GM12878 (cell line): ENCODE measurements at regions not wholly inside any gene's neighbourhood (a gene's known extent, or its start where the extent isn't known, plus 50 kb on each side); places are given as distances from the start of the nearest gene placed in this dataset.

Source experiments
- ATAC-seq: fragments of 200-7000 bp; cut with Tn5 transposase; 3 replicates; pipeline ENCODE4 v1.9.1; 2020; ENCODE audit warnings: mild to moderate bottlenecking, moderate library complexity
- BruUV-seq: library from RNA; stranded (reverse); fragments of 400-500 nt; replicated peaks from 2 replicates; lab custom pipeline; 2021; lab: Mats Ljungman, UMichigan
- CTCF ChIA-PET: fragments of 300-600 bp; sonication (Branson Sonifier 250); formaldehyde crosslinking; extraction: SDS; loops from one replicate; lab custom pipeline; 2021; ENCODE audit warnings: inconsistent platforms; lab: Yijun Ruan, JAX
- POLR2A ChIA-PET: fragments of 350-600 bp; formaldehyde crosslinking; extraction: SDS; loops from one replicate; lab custom pipeline; 2021; ENCODE audit warnings: inconsistent platforms; lab: Charles Lee
- RAD21 ChIA-PET: fragments of 300-600 bp; sonication (Branson Sonifier 250); formaldehyde crosslinking; loops from one replicate; lab custom pipeline; 2023; ENCODE audit warnings: antibody characterized with exemption; ENCODE audit not compliant: unreplicated experiment; lab: Charles Lee
- SMC1A ChIA-PET: fragments of 300-600 bp; sonication (Branson Sonifier 250); formaldehyde crosslinking; loops from one replicate; lab custom pipeline; 2023; ENCODE audit not compliant: unreplicated experiment, uncharacterized antibody; lab: Charles Lee
- DNase-seq: peaks from one replicate; pipeline ENCODE4 v3.0.0-alpha.2; 2011; ENCODE audit warnings: low read depth, low spot score
- FAIRE-seq: peaks from 3 replicates; lab custom pipeline; 2011; peaks lifted over from hg19 to GRCh38; lab: Jason Lieb, UNC
- H2AFZ ChIP-seq: 2 replicates; pipeline ENCODE4 v1.6.0; 2011; ENCODE audit warnings: low read depth, low read length, control low read depth; ENCODE audit not compliant: control insufficient read depth
- H3K27ac ChIP-seq: 2 replicates; pipeline ENCODE4 v1.5.1; 2011; ENCODE audit warnings: control low read depth; ENCODE audit not compliant: control insufficient read depth, insufficient read depth
- H3K27me3 ChIP-seq, 2 experiments: replicated peaks in 1 of 2; 2 replicates each; pipeline versions ENCODE4 v1.6.0 to v1.6.1; 2011; ENCODE audit warnings: low read length in 1 of 2; ENCODE audit not compliant: control insufficient read depth in 2 of 2, insufficient read depth in 2 of 2
- H3K36me3 ChIP-seq, 2 experiments: 2 replicates each; pipeline ENCODE4 v1.5.1; 2011; ENCODE audit warnings: low read length in 1 of 2; ENCODE audit not compliant: control insufficient read depth in 2 of 2, insufficient read depth in 2 of 2
- H3K4me1 ChIP-seq: 2 replicates; pipeline ENCODE4 v1.6.1; 2011; ENCODE audit warnings: mild to moderate bottlenecking, low read length, moderate library complexity, mixed read lengths; ENCODE audit not compliant: control insufficient read depth, insufficient read depth
- H3K4me2 ChIP-seq: 2 replicates; pipeline ENCODE4 v1.6.0; 2011; ENCODE audit warnings: control low read depth; ENCODE audit not compliant: control insufficient read depth, insufficient read depth
- H3K4me3 ChIP-seq: fragments of 200-600 bp; sonication (generic); 2 replicates; pipeline ENCODE4 v1.5.1; 2016
- H3K79me2 ChIP-seq: 2 replicates; pipeline ENCODE4 v1.6.0; 2011; ENCODE audit warnings: low read length; ENCODE audit not compliant: control insufficient read depth, insufficient read depth
- H3K9ac ChIP-seq: 2 replicates; pipeline ENCODE4 v1.8.0; 2011; ENCODE audit warnings: low read length, control low read depth, mixed read lengths; ENCODE audit not compliant: control insufficient read depth, insufficient read depth
- H3K9me3 ChIP-seq: replicated peaks from 3 replicates; pipeline ENCODE4 v1.5.1; 2011; ENCODE audit warnings: mild to moderate bottlenecking, low read length; ENCODE audit not compliant: control insufficient read depth, insufficient read depth
- H4K20me1 ChIP-seq: 2 replicates; pipeline ENCODE4 v1.6.0; 2011; ENCODE audit not compliant: control insufficient read depth, insufficient read depth
- CHD2 ChIP-seq: IDR thresholded peaks from 2 replicates; pipeline ENCODE4 v1.6.1; 2011; ENCODE audit warnings: low read depth, low read length, improper control_type of control experiment, borderline replicate concordance
- EP300 ChIP-seq, 2 experiments: fragments of 150-350 bp in 1 of 2; IDR thresholded peaks; 2 replicates each; pipeline ENCODE4 v1.6.1; 2011 to 2012; ENCODE audit warnings: low read depth in 2 of 2, low read length in 2 of 2, borderline replicate concordance in 1 of 2, improper control_type of control experiment in 1 of 2, inconsistent platforms in 1 of 2; ENCODE audit not compliant: control insufficient read depth in 1 of 2
- WGBS: methylation state at CpG from one replicate; pipeline ENCODE4 v1.1.6; 2016; ENCODE audit warnings: low lambda C conversion rate; ENCODE audit not compliant: insufficient replicate concordance, insufficient coverage; ENCODE audit errors: missing lambda C conversion rate; 5-methylcytosine and 5-hydroxymethylcytosine counted together
- in situ Hi-C: fragments of 300-500 bp; cut with MboI; formaldehyde crosslinking; loops from 9 replicates; pipeline ENCODE4 v1.14.3; 2018; ENCODE audit warnings: mixed read lengths
- intact Hi-C: fragments of 100-400 bp; cut with micrococcal nuclease; formaldehyde crosslinking; loops from one replicate; pipeline ENCODE4 v1.14.2; 2022; ENCODE audit not compliant: unreplicated experiment
- TF ChIP-seq, protein P1 (sequence below): IDR thresholded peaks from 2 replicates; pipeline ENCODE4 v1.6.1; 2011; ENCODE audit warnings: low read depth, low read length, improper control_type of control experiment, borderline replicate concordance
- TF ChIP-seq, protein P2 (sequence below): IDR thresholded peaks from 2 replicates; pipeline ENCODE4 v1.6.1; 2012; ENCODE audit warnings: improper control_type of control experiment, low read depth, low read length; ENCODE audit not compliant: insufficient replicate concordance
- TF ChIP-seq, protein P3 (sequence below): fragments of 150-350 bp; IDR thresholded peaks from 2 replicates; pipeline ENCODE4 v1.6.1; 2016; ENCODE audit warnings: low read depth, low read length

DNA sequence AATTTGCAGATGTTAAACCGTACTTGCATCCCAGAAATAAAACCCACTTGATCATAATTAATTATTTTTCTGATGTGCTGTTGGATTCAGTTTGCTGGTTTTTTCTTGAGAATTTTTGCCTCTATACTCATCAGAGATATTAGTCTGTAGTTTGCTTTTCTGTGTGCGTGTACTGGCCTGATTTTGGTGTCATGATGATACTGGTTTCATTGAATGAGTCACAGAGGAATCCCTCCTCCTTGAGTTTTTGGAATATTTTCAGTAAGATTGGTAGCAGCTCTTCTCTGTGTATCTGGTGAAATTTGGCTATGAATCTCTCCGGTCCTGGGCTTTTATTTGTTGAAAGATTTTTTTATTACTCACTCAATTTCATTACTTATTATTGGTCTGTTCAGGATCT lies 100.4 kb upstream of the PMCH start:
- TF ChIP-seq, protein P1, sequence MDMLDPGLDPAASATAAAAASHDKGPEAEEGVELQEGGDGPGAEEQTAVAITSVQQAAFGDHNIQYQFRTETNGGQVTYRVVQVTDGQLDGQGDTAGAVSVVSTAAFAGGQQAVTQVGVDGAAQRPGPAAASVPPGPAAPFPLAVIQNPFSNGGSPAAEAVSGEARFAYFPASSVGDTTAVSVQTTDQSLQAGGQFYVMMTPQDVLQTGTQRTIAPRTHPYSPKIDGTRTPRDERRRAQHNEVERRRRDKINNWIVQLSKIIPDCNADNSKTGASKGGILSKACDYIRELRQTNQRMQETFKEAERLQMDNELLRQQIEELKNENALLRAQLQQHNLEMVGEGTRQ, result no peak
- TF ChIP-seq, protein P2, sequence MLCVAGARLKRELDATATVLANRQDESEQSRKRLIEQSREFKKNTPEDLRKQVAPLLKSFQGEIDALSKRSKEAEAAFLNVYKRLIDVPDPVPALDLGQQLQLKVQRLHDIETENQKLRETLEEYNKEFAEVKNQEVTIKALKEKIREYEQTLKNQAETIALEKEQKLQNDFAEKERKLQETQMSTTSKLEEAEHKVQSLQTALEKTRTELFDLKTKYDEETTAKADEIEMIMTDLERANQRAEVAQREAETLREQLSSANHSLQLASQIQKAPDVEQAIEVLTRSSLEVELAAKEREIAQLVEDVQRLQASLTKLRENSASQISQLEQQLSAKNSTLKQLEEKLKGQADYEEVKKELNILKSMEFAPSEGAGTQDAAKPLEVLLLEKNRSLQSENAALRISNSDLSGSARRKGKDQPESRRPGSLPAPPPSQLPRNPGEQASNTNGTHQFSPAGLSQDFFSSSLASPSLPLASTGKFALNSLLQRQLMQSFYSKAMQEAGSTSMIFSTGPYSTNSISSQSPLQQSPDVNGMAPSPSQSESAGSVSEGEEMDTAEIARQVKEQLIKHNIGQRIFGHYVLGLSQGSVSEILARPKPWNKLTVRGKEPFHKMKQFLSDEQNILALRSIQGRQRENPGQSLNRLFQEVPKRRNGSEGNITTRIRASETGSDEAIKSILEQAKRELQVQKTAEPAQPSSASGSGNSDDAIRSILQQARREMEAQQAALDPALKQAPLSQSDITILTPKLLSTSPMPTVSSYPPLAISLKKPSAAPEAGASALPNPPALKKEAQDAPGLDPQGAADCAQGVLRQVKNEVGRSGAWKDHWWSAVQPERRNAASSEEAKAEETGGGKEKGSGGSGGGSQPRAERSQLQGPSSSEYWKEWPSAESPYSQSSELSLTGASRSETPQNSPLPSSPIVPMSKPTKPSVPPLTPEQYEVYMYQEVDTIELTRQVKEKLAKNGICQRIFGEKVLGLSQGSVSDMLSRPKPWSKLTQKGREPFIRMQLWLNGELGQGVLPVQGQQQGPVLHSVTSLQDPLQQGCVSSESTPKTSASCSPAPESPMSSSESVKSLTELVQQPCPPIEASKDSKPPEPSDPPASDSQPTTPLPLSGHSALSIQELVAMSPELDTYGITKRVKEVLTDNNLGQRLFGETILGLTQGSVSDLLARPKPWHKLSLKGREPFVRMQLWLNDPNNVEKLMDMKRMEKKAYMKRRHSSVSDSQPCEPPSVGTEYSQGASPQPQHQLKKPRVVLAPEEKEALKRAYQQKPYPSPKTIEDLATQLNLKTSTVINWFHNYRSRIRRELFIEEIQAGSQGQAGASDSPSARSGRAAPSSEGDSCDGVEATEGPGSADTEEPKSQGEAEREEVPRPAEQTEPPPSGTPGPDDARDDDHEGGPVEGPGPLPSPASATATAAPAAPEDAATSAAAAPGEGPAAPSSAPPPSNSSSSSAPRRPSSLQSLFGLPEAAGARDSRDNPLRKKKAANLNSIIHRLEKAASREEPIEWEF, result no peak
- TF ChIP-seq EP300 (IDR thresholded peaks at IDR 0.05; ENCODE audit: borderline replicate concordance in 1 of 2, control insufficient read depth in 1 of 2, low read depth in 2 of 2, low read length in 2 of 2) (no peak), CHD2 (no peak)
- TF ChIP-seq, protein P3, sequence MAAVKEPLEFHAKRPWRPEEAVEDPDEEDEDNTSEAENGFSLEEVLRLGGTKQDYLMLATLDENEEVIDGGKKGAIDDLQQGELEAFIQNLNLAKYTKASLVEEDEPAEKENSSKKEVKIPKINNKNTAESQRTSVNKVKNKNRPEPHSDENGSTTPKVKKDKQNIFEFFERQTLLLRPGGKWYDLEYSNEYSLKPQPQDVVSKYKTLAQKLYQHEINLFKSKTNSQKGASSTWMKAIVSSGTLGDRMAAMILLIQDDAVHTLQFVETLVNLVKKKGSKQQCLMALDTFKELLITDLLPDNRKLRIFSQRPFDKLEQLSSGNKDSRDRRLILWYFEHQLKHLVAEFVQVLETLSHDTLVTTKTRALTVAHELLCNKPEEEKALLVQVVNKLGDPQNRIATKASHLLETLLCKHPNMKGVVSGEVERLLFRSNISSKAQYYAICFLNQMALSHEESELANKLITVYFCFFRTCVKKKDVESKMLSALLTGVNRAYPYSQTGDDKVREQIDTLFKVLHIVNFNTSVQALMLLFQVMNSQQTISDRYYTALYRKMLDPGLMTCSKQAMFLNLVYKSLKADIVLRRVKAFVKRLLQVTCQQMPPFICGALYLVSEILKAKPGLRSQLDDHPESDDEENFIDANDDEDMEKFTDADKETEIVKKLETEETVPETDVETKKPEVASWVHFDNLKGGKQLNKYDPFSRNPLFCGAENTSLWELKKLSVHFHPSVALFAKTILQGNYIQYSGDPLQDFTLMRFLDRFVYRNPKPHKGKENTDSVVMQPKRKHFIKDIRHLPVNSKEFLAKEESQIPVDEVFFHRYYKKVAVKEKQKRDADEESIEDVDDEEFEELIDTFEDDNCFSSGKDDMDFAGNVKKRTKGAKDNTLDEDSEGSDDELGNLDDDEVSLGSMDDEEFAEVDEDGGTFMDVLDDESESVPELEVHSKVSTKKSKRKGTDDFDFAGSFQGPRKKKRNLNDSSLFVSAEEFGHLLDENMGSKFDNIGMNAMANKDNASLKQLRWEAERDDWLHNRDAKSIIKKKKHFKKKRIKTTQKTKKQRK, result no peak
- H3K27me3 ChIP-seq, result no peaks in the 10 kb centered on the region
- ATAC-seq, result no peak
- H3K36me3 ChIP-seq, result no peaks in the 10 kb centered on the region
- no peaks in the 10 kb centered on the region for H3K79me2 ChIP-seq
- SMC1A ChIA-PET, result interaction anchor here (1.1 to 1.9 kb wide), 2 partner anchors 126 to 405 kb away, joined by 3 to 4 read pairs; no protein-coding TSS in a partner anchor
- no peaks in the 10 kb centered on the region for H3K4me1 ChIP-seq
- intact Hi-C loops (no loop called here), in situ Hi-C loops (no loop called here)
- no peak for FAIRE-seq
- H2AFZ ChIP-seq, result no peak overlapping the region
- H3K9ac ChIP-seq, result no peak overlapping the region
- POLR2A ChIA-PET, result no interaction called here
- no TSS peak for BruUV-seq
- H4K20me1 ChIP-seq, result no peaks in the 10 kb centered on the region
- no peak overlapping the region for H3K27ac ChIP-seq
- WGBS, result 77% methylated on average over 3 of the region's 3 CpGs
- no peak overlapping the region for H3K4me3 ChIP-seq
- CTCF ChIA-PET, result interaction anchor here (3.4 kb wide), 1 partner anchor 405 kb away, joined by 22 read pairs; no protein-coding TSS in a partner anchor
- no peaks in the 10 kb centered on the region; the same call in 2 of the 3 replicates for H3K9me3 ChIP-seq
- DNase-seq, result no peak
- RAD21 ChIA-PET, result no interaction called here
- H3K4me2 ChIP-seq, result no peak overlapping the region
